Choroid plexus epithelial cell (primary cell): ENCODE measurements at regions not wholly inside any gene's neighbourhood (a gene's known extent, or its start where the extent isn't known, plus 50 kb on each side); places are given as distances from the start of the nearest gene placed in this dataset.

ENCODE experiments used
- DNase-seq: peaks from one replicate; pipeline ENCODE4 v3.0.0-alpha.2; 2010; ENCODE audit warnings: low read depth
- H3K4me3 ChIP-seq: 2 replicates; pipeline ENCODE4 v1.5.1; 2011; ENCODE audit warnings: low read depth, mild to moderate bottlenecking, control low read depth, low read length, moderate library complexity
- CTCF ChIP-seq: conservative IDR thresholded peaks from 2 replicates; pipeline ENCODE4 v1.5.1; 2011; ENCODE audit warnings: low read depth, mild to moderate bottlenecking, control low read depth, inconsistent platforms, low read length, moderate library complexity

- DNase-seq, result no peak
- TF ChIP-seq CTCF, result no peak
- no peak overlapping the region for H3K4me3 ChIP-seq
Observed at GRCh38 chr4:10192331-10192730, 75.7 kb upstream of the WDR1 start.

- DNase-seq, result no peak
- H3K4me3 ChIP-seq, result no peak overlapping the region
- no peak for TF ChIP-seq CTCF
Observed at GRCh38 chr4:10188400-10189004, 71.9 kb upstream of the WDR1 start.

GRCh38 chr4:10186228-10187214, 69.9 kb upstream of the WDR1 start:
- H3K4me3 ChIP-seq, result no peak overlapping the region
- DNase-seq, result no peak
- TF ChIP-seq CTCF, result peak; percentile 21

GRCh38 chr4:10185518-10186227, 69.1 kb upstream of the WDR1 start:
- no peak overlapping the region for H3K4me3 ChIP-seq
- TF ChIP-seq CTCF, result no peak
- DNase-seq, result no peak

- H3K4me3 ChIP-seq, result no peak overlapping the region
- DNase-seq, result no peak
- TF ChIP-seq CTCF, result no peak
Observed at GRCh38 chr4:10184501-10184938, 67.9 kb upstream of the WDR1 start.

- TF ChIP-seq CTCF, result no peak
- DNase-seq, result peak; percentile 42
Observed at GRCh38 chr4:10184041-10184440, 67.4 kb upstream of the WDR1 start.

More at GRCh38 chr4:10184041-10184440, 67.4 kb upstream of the WDR1 start:
- H3K4me3 ChIP-seq, result no peak overlapping the region
